ENCODE measurements at regions not wholly inside any gene's neighbourhood (a gene's known extent, or its start where the extent isn't known, plus 50 kb on each side); places are given as distances from the start of the nearest gene placed in this dataset.
"Not testable (repeated sequence)": the region's sequence is repeated elsewhere in the genome, so short reads cannot be mapped to it uniquely, and the experiment has no call there.

GRCh38 chr12:114090211-114090610, 124.1 kb upstream of the RBM19 start:
- Histone ChIP-seq H3K36me3 (no peaks in the 10 kb centered on the region), H3K4me3 (no peak overlapping the region), H3K27me3 (no peaks in the 10 kb centered on the region), H3K9me3 (no peaks in the 10 kb centered on the region), H3K4me1 (no peaks in the 10 kb centered on the region), H3K27ac (no peak overlapping the region)
- intact Hi-C loops (cut with DNase I; ENCODE audit: low total_unique reads), result no loop called here
- no peak for TF ChIP-seq POLR2A (IDR thresholded peaks at IDR 0.05)
- DNase-seq, result no peak

GRCh38 chr12:114073076-114073475, 107.0 kb upstream of the RBM19 start:
- H3K27me3 ChIP-seq, result no peaks in the 10 kb centered on the region

DNA sequence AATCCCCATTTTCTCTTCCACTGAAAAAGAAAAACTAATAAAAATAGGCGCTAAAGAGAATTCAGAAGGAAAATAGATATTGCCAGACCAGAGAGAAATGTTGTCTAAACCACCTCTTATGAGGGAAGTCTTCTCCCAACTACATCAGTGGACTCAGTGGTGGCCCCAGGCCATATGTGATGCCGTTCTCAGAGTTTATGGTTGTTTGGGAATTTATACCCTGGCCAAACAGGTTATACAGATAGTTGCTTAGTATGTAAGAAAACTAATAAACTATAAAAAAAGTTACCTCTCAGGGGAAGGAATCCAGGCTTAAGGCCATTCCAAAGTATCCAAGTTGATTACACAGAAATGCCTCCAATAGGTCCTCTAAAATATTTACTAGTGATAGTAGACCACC, 103.4 kb upstream of the RBM19 start:
- no peaks in the 10 kb centered on the region for H3K9me3 ChIP-seq
- H3K27ac ChIP-seq, result no peak overlapping the region
- intact Hi-C loops (cut with DNase I; ENCODE audit: low total_unique reads), result no loop called here
- DNase-seq, result no peak
- H3K4me1 ChIP-seq, result no peaks in the 10 kb centered on the region
- no peaks in the 10 kb centered on the region for H3K36me3 ChIP-seq
- no peak for TF ChIP-seq POLR2A (IDR thresholded peaks at IDR 0.05)
- TF ChIP-seq, protein P1, sequence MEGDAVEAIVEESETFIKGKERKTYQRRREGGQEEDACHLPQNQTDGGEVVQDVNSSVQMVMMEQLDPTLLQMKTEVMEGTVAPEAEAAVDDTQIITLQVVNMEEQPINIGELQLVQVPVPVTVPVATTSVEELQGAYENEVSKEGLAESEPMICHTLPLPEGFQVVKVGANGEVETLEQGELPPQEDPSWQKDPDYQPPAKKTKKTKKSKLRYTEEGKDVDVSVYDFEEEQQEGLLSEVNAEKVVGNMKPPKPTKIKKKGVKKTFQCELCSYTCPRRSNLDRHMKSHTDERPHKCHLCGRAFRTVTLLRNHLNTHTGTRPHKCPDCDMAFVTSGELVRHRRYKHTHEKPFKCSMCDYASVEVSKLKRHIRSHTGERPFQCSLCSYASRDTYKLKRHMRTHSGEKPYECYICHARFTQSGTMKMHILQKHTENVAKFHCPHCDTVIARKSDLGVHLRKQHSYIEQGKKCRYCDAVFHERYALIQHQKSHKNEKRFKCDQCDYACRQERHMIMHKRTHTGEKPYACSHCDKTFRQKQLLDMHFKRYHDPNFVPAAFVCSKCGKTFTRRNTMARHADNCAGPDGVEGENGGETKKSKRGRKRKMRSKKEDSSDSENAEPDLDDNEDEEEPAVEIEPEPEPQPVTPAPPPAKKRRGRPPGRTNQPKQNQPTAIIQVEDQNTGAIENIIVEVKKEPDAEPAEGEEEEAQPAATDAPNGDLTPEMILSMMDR (IDR thresholded peaks at IDR 0.05), result no peak
- H3K27me3 ChIP-seq, result no peaks in the 10 kb centered on the region
- no peak overlapping the region for H3K4me3 ChIP-seq

More at GRCh38 chr12:114073076-114073475, 107.0 kb upstream of the RBM19 start:
- Histone ChIP-seq H3K4me3 (no peak overlapping the region), H3K4me1 (no peaks in the 10 kb centered on the region), H3K36me3 (no peaks in the 10 kb centered on the region), H3K9me3 (no peaks in the 10 kb centered on the region), H3K27ac (no peak overlapping the region)
- intact Hi-C loops (cut with DNase I; ENCODE audit: low total_unique reads), result no loop called here
- DNase-seq, result no peak
- no peak for TF ChIP-seq POLR2A (IDR thresholded peaks at IDR 0.05)
- TF ChIP-seq, protein P1 (IDR thresholded peaks at IDR 0.05), result no peak

DNA sequence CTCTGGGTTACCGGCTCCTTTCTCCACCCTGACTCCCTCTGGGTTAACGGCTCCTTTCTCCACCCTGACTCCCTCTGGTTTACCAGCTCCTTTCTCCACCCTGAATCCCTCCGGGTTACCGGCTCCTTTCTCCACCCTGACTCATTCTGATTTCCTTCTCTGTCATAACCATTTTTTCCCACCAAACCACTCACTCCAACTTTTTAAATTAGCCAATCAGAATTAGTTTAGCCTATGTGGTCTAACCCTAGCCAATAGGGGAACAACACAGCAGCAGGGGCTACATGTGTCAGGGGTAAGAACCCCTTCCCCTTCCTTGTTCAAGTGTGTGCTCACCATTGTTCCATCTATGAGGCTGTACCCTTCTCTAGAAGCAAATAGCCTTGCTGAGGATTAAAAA, 98.4 kb upstream of the RBM19 start:
- Histone ChIP-seq H3K4me1 (no peaks in the 10 kb centered on the region), H3K36me3 (no peaks in the 10 kb centered on the region), H3K9me3 (no peaks in the 10 kb centered on the region), H3K27ac (no peak overlapping the region), H3K4me3 (no peak overlapping the region), H3K27me3 (no peaks in the 10 kb centered on the region)
- DNase-seq, result no peak
- TF ChIP-seq, protein P1 (IDR thresholded peaks at IDR 0.05), result no peak
- no peak for TF ChIP-seq POLR2A (IDR thresholded peaks at IDR 0.05)
- intact Hi-C loops (cut with DNase I; ENCODE audit: low total_unique reads), result no loop called here

DNA sequence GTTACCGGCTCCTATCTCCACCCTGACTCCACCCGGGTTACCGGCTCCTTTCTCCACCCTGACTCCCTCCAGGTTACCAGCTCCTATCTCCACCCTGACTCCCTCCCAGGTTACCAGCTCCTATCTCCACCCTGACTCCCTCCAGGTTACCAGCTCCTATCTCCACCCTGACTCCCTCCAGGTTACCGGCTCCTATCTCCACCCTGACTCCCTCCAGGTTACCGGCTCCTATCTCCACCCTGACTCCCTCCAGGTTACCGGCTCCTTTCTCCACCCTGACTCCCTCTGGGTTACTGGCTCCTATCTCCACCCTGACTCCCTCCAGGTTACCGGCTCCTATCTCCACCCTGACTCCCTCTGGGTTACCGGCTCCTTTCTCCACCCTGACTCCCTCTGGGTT, 97.9 kb upstream of the RBM19 start:
- H3K4me3 ChIP-seq; DNase-seq; H3K4me1 ChIP-seq; intact Hi-C loops (cut with DNase I; ENCODE audit: low total_unique reads); H3K27me3 ChIP-seq; H3K9me3 ChIP-seq; H3K27ac ChIP-seq; H3K36me3 ChIP-seq: not testable (repeated sequence)

DNA sequence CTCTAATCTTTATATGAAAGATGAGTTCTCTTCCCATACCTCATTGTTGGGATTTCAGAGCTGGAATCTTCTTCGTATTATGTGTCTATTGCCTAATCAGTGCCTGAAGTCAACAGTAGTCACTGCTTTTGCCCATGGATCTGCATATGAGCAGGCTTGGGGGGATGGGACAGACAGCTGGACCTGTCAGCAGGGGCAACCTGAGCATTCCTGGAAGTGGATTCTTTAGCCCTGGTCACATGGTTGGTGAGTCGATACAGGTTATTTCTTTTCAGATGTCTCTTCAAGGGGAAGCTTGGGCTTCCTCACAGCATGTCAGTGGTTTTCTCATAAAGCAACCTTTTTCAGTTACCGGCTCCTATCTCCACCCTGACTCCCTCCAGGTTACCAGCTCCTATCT, 97.3 kb upstream of the RBM19 start:
- no peaks in the 10 kb centered on the region for H3K4me1 ChIP-seq
- no peaks in the 10 kb centered on the region for H3K36me3 ChIP-seq
- no peaks in the 10 kb centered on the region for H3K9me3 ChIP-seq
- no peaks in the 10 kb centered on the region for H3K27me3 ChIP-seq
- no peak overlapping the region for H3K27ac ChIP-seq
- intact Hi-C loops (cut with DNase I; ENCODE audit: low total_unique reads), result no loop called here
- no peak for DNase-seq
- H3K4me3 ChIP-seq, result no peak overlapping the region
- TF ChIP-seq POLR2A (IDR thresholded peaks at IDR 0.05), result no peak
- TF ChIP-seq, protein P1 (IDR thresholded peaks at IDR 0.05), result no peak

- H3K27ac ChIP-seq; H3K4me3 ChIP-seq; H3K27me3 ChIP-seq; H3K4me1 ChIP-seq; H3K36me3 ChIP-seq; H3K9me3 ChIP-seq; DNase-seq; intact Hi-C loops (cut with DNase I; ENCODE audit: low total_unique reads): not testable (repeated sequence)
Measured at GRCh38 chr12:114056351-114056750, 90.2 kb upstream of the RBM19 start.

All from uterus (tissue), 3 donors.